GM18873 (cell line): ENCODE measurements at regions not wholly inside any gene's neighbourhood (a gene's known extent, or its start where the extent isn't known, plus 50 kb on each side); places are given as distances from the start of the nearest gene placed in this dataset.

Source experiments
- ATAC-seq: cut with Tn5 transposase; IDR thresholded peaks from one replicate; pipeline ENCODE4 v1.9.1; 2021; ENCODE audit warnings: mild to moderate bottlenecking, moderate library complexity, moderate number of reproducible peaks; ENCODE audit not compliant: unreplicated experiment, low FRiP score

GRCh38 chr4:130233377-130234047 lies 1137.6 kb downstream of the C4orf33 start:
- peak; percentile 98 for ATAC-seq

GRCh38 chr4:130238121-130238520 lies 1142.2 kb downstream of the C4orf33 start:
- no peak for ATAC-seq

GRCh38 chr4:130249002-130249401 lies 1153.0 kb downstream of the C4orf33 start:
- ATAC-seq, result no peak

GRCh38 chr4:130257271-130257670 lies 1161.3 kb downstream of the C4orf33 start:
- no peak for ATAC-seq

GRCh38 chr4:130266814-130267213 lies 1170.9 kb downstream of the C4orf33 start:
- ATAC-seq, result no peak

GRCh38 chr4:130288576-130288975 lies 1192.6 kb downstream of the C4orf33 start:
- no peak for ATAC-seq

GRCh38 chr4:130293692-130294091 lies 1197.7 kb downstream of the C4orf33 start:
- ATAC-seq, result no peak

- no peak for ATAC-seq
Observed at GRCh38 chr4:130296448-130296847, 1200.5 kb downstream of the C4orf33 start.

- ATAC-seq, result no peak
Observed at GRCh38 chr4:130306566-130306965, 1210.6 kb downstream of the C4orf33 start.

- no peak for ATAC-seq
Observed at GRCh38 chr4:130309221-130309620, 1213.3 kb downstream of the C4orf33 start.

GRCh38 chr4:130322439-130322838 lies 1226.5 kb downstream of the C4orf33 start:
- ATAC-seq, result no peak

GRCh38 chr4:130329036-130329435 lies 1233.1 kb downstream of the C4orf33 start:
- no peak for ATAC-seq

GRCh38 chr4:130333241-130333759 lies 1237.3 kb downstream of the C4orf33 start:
- no peak for ATAC-seq

GRCh38 chr4:130335417-130336194 lies 1239.7 kb downstream of the C4orf33 start:
- ATAC-seq, result no peak

GRCh38 chr4:130336585-130337217 lies 1240.7 kb downstream of the C4orf33 start:
- ATAC-seq, result no peak

- ATAC-seq, result no peak
Observed at GRCh38 chr4:130338851-130339250, 1242.9 kb downstream of the C4orf33 start.

GRCh38 chr4:130349745-130350144 lies 1253.8 kb downstream of the C4orf33 start:
- no peak for ATAC-seq

- no peak for ATAC-seq
Observed at GRCh38 chr4:130356873-130357272, 1260.9 kb downstream of the C4orf33 start.

GRCh38 chr4:130359542-130359941 lies 1263.6 kb downstream of the C4orf33 start:
- ATAC-seq, result no peak

- no peak for ATAC-seq
Observed at GRCh38 chr4:130361616-130362015, 1265.7 kb downstream of the C4orf33 start.

GRCh38 chr4:130368668-130369067 lies 1272.7 kb downstream of the C4orf33 start:
- no peak for ATAC-seq
